Left lobe of liver (tissue), 2 donors: ENCODE measurements at regions not wholly inside any gene's neighbourhood (a gene's known extent, or its start where the extent isn't known, plus 50 kb on each side); places are given as distances from the start of the nearest gene placed in this dataset.

ENCODE experiments used
- ATAC-seq: fragments of 200-7000 bp; cut with Tn5 transposase; one replicate; pipeline ENCODE4 v1.9.1; 2020; ENCODE audit warnings: mild to moderate bottlenecking, moderate library complexity
- DNase-seq: peaks from one replicate; pipeline ENCODE4 v3.0.0-alpha.2; 2020; ENCODE audit warnings: low spot score
- donor health status: DM: no; HTN: no; CAD: no; lungs with moderate emphysema.
- donor health status: DM: no; HTN: yes; CAD: no.

GRCh38 chrX:45261005-45261404 lies 60.3 kb upstream of the DIPK2B start:
- no peak for DNase-seq
- no peak for ATAC-seq

GRCh38 chrX:45258731-45259402 lies 58.2 kb upstream of the DIPK2B start:
- no peak for DNase-seq
- no peak for ATAC-seq
